ENCODE measurements at regions not wholly inside any gene's neighbourhood (a gene's known extent, or its start where the extent isn't known, plus 50 kb on each side); places are given as distances from the start of the nearest gene placed in this dataset.

- no peak for DNase-seq
These were observed 277.0 kb downstream of the FOXA2 start for GRCh38 chr20:22307409-22307808.

- no peak for DNase-seq
These were observed 279.0 kb downstream of the FOXA2 start for GRCh38 chr20:22305381-22305780.

- no peak for DNase-seq
These were observed 280.8 kb downstream of the FOXA2 start for GRCh38 chr20:22303523-22303922.

- DNase-seq = no peak
These were observed 282.3 kb downstream of the FOXA2 start for GRCh38 chr20:22302039-22302438.

DNA sequence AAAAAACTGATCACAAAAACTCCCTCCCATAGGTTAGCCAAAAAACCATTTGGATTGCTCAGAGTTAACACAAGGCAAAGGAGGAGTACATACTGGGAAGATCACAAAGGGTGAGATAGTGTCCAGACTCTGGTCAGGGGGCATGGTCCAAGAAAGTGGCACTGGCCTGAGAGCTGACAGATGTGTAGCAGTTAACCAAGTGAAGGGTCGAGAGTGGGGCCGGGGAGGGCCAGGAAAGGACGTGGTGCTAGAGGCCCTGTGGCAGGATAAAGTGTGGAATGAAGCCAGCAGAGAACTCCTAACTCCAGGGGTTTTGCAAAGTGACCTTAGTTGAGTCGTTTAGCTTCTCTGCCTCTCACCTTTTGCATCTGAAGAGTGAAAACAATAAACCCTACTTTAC, 290.5 kb downstream of the FOXA2 start:
- DNase-seq = no peak

GRCh38 chr20:22289442-22289841, 294.9 kb downstream of the FOXA2 start:
- DNase-seq = no peak

GRCh38 chr20:22288957-22289356, 295.4 kb downstream of the FOXA2 start:
- no peak for DNase-seq

GRCh38 chr20:22288156-22288555, 296.2 kb downstream of the FOXA2 start:
- DNase-seq = no peak

GRCh38 chr20:22285555-22285954, 298.8 kb downstream of the FOXA2 start:
- DNase-seq = no peak

DNA sequence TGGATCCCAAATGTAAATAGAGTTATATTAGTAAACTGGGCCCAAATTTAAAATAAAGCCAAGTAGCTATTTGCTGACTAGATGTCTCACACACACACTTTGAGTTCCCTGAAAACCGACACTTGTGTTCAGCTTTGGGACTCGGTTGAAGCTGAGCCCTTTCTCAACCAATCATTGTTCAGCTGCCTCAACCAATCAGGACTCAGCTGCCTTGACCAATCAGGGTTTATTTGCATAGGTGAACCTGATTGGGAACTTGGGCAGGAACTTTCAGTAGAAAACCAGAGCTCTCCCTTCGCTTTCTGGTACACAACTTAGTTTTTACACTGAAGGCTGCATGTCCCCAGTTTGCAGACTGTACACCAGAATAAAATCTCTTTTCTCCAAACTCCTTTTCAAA, 301.7 kb downstream of the FOXA2 start:
- no peak for DNase-seq

- no peak for DNase-seq
These were observed 310.0 kb downstream of the FOXA2 start for GRCh38 chr20:22274330-22274729.

GRCh38 chr20:22268675-22269074, 315.7 kb downstream of the FOXA2 start:
- DNase-seq = no peak

- DNase-seq = no peak
These were observed 319.5 kb downstream of the FOXA2 start for GRCh38 chr20:22264917-22265316.

- DNase-seq = no peak
These were observed 323.9 kb downstream of the FOXA2 start for GRCh38 chr20:22260506-22260905.

DNA sequence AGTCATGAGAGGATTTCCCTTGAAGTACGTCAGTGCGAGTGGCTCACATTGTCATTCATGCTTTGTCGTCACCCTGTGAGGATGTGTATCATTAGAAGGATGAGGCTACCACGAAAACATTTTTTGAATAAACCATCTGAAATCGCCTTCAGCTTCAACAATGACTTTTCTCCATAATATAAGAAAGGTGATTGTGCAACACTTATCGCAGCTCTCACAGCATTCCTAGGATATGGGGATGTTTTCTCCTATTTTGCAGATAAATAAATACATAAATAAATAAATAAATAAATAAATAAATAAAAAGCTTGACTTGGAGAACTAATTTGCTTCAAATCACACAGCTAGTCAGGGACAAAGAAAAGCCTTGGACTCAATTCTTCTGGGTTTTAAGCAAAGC, 326.5 kb downstream of the FOXA2 start:
- no peak for DNase-seq

DNA sequence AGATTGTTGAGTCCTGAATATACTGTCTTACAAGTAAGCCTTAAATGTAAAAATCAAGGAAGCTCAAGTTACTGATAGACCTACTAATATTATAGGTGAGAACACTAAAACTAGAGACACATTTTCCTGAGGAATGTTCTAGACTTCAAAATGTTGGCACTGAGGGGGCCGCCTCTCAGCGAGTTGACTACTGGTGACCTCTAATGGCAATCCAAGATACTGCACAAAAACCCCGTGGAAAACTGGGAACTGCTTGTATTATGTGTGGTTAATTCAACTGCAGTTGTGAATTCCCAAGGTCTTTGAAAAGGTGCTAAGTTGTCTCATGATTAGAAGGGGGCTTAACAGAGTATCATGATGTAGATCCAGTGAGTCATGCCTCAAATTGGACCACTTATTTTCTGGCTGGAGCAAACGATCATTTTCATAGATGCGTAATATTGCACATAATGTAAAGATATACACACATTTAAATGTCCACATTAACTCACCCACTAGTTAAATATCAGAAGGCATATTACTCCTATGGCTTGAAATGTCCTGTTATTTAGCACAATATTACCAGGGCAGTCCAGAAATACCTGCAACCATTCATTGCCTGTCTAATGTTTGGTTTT, 336.2 kb downstream of the FOXA2 start:
- DNase-seq = no peak

GRCh38 chr20:22245139-22245538, 339.2 kb downstream of the FOXA2 start:
- no peak for DNase-seq

GRCh38 chr20:22243067-22243466, 341.3 kb downstream of the FOXA2 start:
- DNase-seq = no peak

DNA sequence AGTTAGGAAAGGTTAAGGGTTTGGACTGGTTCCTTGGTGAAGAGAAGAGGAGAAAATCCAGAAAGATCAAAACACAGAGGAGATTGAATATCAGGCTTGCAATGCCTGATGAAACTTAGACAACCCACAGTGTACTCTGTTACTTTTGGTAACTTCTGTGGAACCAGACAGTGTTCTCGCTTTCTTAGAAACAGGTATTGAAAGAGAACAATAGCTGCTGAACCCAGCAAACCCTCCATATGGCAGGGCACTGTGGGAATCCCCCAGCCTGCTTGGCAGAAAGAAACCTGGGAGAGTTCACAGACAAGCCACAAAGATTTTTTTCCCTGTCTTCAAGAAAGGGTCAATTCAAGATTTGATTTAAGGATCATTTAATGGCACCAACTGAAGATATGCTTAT, 342.8 kb downstream of the FOXA2 start:
- DNase-seq = no peak

- no peak for DNase-seq
These were observed 351.4 kb downstream of the FOXA2 start for GRCh38 chr20:22232923-22233322.

DNA sequence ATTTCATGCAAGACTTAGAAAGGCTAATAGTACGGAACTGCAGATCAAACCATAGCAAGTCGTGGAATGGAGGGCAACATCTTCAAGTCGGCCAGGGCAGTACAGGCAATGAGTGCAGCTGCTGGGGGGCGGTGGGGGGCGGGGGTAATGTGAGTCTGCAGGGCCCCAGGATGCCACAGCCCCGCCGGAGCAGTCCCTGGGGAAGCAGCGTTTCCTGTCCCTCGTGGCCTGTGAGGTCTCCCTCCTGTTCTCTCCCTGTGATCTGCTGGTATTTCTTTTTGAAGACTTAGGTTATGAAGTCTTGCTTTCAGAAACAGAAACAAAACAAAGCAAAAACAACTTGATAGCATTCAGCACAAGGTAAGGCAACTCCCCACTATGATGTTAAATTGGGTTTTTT, 351.9 kb downstream of the FOXA2 start:
- no peak for DNase-seq

- DNase-seq = no peak
These were observed 357.3 kb downstream of the FOXA2 start for GRCh38 chr20:22226849-22227700.

- no peak for DNase-seq
These were observed 361.1 kb downstream of the FOXA2 start for GRCh38 chr20:22223236-22223635.

GRCh38 chr20:22217712-22218352, 366.5 kb downstream of the FOXA2 start:
- DNase-seq = no peak

Data from NCI-H446 treated with DMSO at 0.1 percent for 48 hours (cell line).